Panc1 (cell line): ENCODE measurements at regions not wholly inside any gene's neighbourhood (a gene's known extent, or its start where the extent isn't known, plus 50 kb on each side); places are given as distances from the start of the nearest gene placed in this dataset.
"Not testable (repeated sequence)": the region's sequence is repeated elsewhere in the genome, so short reads cannot be mapped to it uniquely, and the experiment has no call there.

Source experiments
- ATAC-seq: fragments of 200-7000 bp; cut with Tn5 transposase; 2 replicates; pipeline ENCODE4 v1.9.1; 2020; ENCODE audit warnings: mild to moderate bottlenecking, moderate library complexity
- BruUV-seq: library from RNA; stranded (reverse); fragments of 400-500 nt; replicated peaks from 2 replicates; lab custom pipeline; 2021; lab: Mats Ljungman, UMichigan
- CTCF ChIA-PET: fragments of 300-600 bp; sonication (Branson Sonifier 250); formaldehyde crosslinking; loops from one replicate; lab custom pipeline; 2022; ENCODE audit warnings: antibody characterized with exemption; lab: Charles Lee
- POLR2A ChIA-PET: fragments of 300-600 bp; sonication (Branson Sonifier 250); formaldehyde crosslinking; loops from one replicate; lab custom pipeline; 2022; ENCODE audit warnings: antibody characterized with exemption; lab: Charles Lee
- DNase-seq: peaks from one replicate; pipeline ENCODE4 v3.0.0-alpha.2; 2010; ENCODE audit warnings: low read depth, low spot score
- H3K27ac ChIP-seq: 2 replicates; pipeline ENCODE4 v1.5.1; 2011; ENCODE audit warnings: mild to moderate bottlenecking, low read length, inconsistent platforms
- H3K27me3 ChIP-seq: fragments of 200-500 bp; sonication (Bioruptor generic); 2 replicates; pipeline ENCODE4 v1.6.0; 2014; ENCODE audit warnings: low read length, inconsistent platforms; ENCODE audit not compliant: control insufficient read depth, insufficient read depth
- H3K36me3 ChIP-seq: fragments of 200-500 bp; sonication (Bioruptor generic); 2 replicates; pipeline ENCODE4 v1.5.1; 2014; ENCODE audit warnings: inconsistent platforms, mild to moderate bottlenecking, low read length, moderate library complexity; ENCODE audit not compliant: control insufficient read depth, insufficient read depth
- H3K4me1 ChIP-seq: 2 replicates; pipeline ENCODE4 v1.5.1; 2011; ENCODE audit warnings: inconsistent platforms, mild to moderate bottlenecking, low read length, moderate library complexity; ENCODE audit not compliant: control insufficient read depth, insufficient read depth
- H3K4me3 ChIP-seq, 2 experiments: 2 replicates each; pipeline ENCODE4 v1.5.1; 2011 to 2012; ENCODE audit warnings: low read depth in 2 of 2, low read length in 2 of 2, mild to moderate bottlenecking in 2 of 2, inconsistent platforms in 1 of 2, moderate library complexity in 1 of 2
- H3K9me3 ChIP-seq: fragments of 200-500 bp; sonication (Bioruptor generic); 2 replicates; pipeline ENCODE4 v1.5.1; 2014; ENCODE audit warnings: low read depth, mild to moderate bottlenecking, inconsistent platforms, low read length, moderate library complexity; ENCODE audit not compliant: control insufficient read depth, insufficient read depth
- CTCF ChIP-seq: fragments of 450-650 bp; IDR thresholded peaks from 2 replicates; pipeline ENCODE4 v1.5.1; 2017; ENCODE audit warnings: mild to moderate bottlenecking
- REST ChIP-seq, 2 experiments: IDR thresholded peaks; 2 replicates each; pipeline ENCODE4 v1.6.1; 2011 to 2012; ENCODE audit warnings: low read depth in 2 of 2, control low read depth in 1 of 2, low read length in 1 of 2, mild to moderate bottlenecking in 1 of 2, moderate library complexity in 1 of 2; ENCODE audit not compliant: insufficient read depth in 1 of 2
- SIN3A ChIP-seq: IDR thresholded peaks from 2 replicates; pipeline ENCODE4 v1.6.1; 2012; ENCODE audit warnings: low read depth, mild to moderate bottlenecking, low read length, moderate library complexity, borderline replicate concordance; ENCODE audit not compliant: insufficient read depth
- TCF7L2 ChIP-seq: IDR thresholded peaks from 2 replicates; pipeline ENCODE4 v1.6.1; 2011; ENCODE audit warnings: mild to moderate bottlenecking, low read depth, low read length, inconsistent platforms
- in situ Hi-C: cut with HindIII; loops from 2 replicates; pipeline ENCODE4 v1.10.0; 2016; ENCODE audit warnings: low sequenced_read_pairs, low pct_unique_long_range_greater_than_20kb
- intact Hi-C: fragments of 100-400 bp; cut with micrococcal nuclease; formaldehyde crosslinking; loops from one replicate; pipeline ENCODE4 v1.10.0; 2022; ENCODE audit not compliant: unreplicated experiment

- ATAC-seq, H3K27ac ChIP-seq, H3K27me3 ChIP-seq, intact Hi-C loops, CTCF ChIA-PET, DNase-seq, H3K9me3 ChIP-seq, in situ Hi-C loops, H3K4me1 ChIP-seq, BruUV-seq, H3K4me3 ChIP-seq, H3K36me3 ChIP-seq, POLR2A ChIA-PET: not testable (repeated sequence)
Measured at GRCh38 chr19:34871911-34872310, 54.8 kb upstream of the ZNF30 start.

GRCh38 chr19:34867631-34868030, 59.1 kb upstream of the ZNF30 start:
- ChIA-PET CTCF (no interaction called here), POLR2A (no interaction called here)
- TF ChIP-seq CTCF (no peak), TCF7L2 (no peak), REST (IDR thresholded peaks at IDR 0.05; ENCODE audit: insufficient read depth in 1 of 2, low read depth in 2 of 2, low read length in 1 of 2) (no peak), SIN3A (no peak)
- Histone ChIP-seq H3K4me3 (no peak overlapping the region), H3K27ac (no peak overlapping the region), H3K4me1 (no peaks in the 10 kb centered on the region), H3K9me3 (no peaks in the 10 kb centered on the region), H3K27me3 (no peaks in the 10 kb centered on the region), H3K36me3 (no peaks in the 10 kb centered on the region)
- DNase-seq (no peak), ATAC-seq (no peak)
- BruUV-seq, result no TSS peak
- intact Hi-C loops, result no loop called here
- in situ Hi-C loops, result no loop called here

GRCh38 chr19:34865225-34865624, 61.5 kb upstream of the ZNF30 start:
- intact Hi-C loops, ATAC-seq, in situ Hi-C loops, H3K4me3 ChIP-seq, DNase-seq, H3K36me3 ChIP-seq, H3K9me3 ChIP-seq, H3K27ac ChIP-seq, BruUV-seq, CTCF ChIA-PET, POLR2A ChIA-PET, H3K27me3 ChIP-seq, H3K4me1 ChIP-seq: not testable (repeated sequence)

- POLR2A ChIA-PET, ATAC-seq, BruUV-seq, H3K9me3 ChIP-seq, DNase-seq, H3K4me1 ChIP-seq, intact Hi-C loops, H3K27ac ChIP-seq, H3K36me3 ChIP-seq, in situ Hi-C loops, CTCF ChIA-PET, H3K27me3 ChIP-seq: not testable (repeated sequence)
- peak overlapping the region; percentile 11 to 23; a peak in 1 of 4 replicates for H3K4me3 ChIP-seq
Measured at GRCh38 chr19:34859823-34860736, 66.6 kb upstream of the ZNF30 start.

GRCh38 chr19:34859325-34859724, 67.4 kb upstream of the ZNF30 start:
- BruUV-seq, CTCF ChIA-PET, H3K36me3 ChIP-seq, H3K4me1 ChIP-seq, H3K27ac ChIP-seq, H3K9me3 ChIP-seq, intact Hi-C loops, POLR2A ChIA-PET, H3K27me3 ChIP-seq, ATAC-seq, H3K4me3 ChIP-seq, in situ Hi-C loops, DNase-seq: not testable (repeated sequence)
